ENCODE measurements at regions not wholly inside any gene's neighbourhood (a gene's known extent, or its start where the extent isn't known, plus 50 kb on each side); places are given as distances from the start of the nearest gene placed in this dataset.
A peak's percentile ranks its signal among the peaks of the same experiment; 100 is the strongest.

GRCh38 chr9:79145442-79145841 is 426.3 kb upstream of the TLE4 start:
- Mint-ChIP-seq H3K4me1 (no peaks in the 10 kb centered on the region), H3K4me3 (no peak overlapping the region), H3K27ac (no peak overlapping the region), H3K9me3 (no peaks in the 10 kb centered on the region), H3K36me3 (ENCODE audit: low read depth) (no peaks in the 10 kb centered on the region), H3K27me3 (no peaks in the 10 kb centered on the region)
- ATAC-seq (ENCODE audit: low read depth) (no peak), DNase-seq (no peak)
- CTCF ChIA-PET = interaction anchor here (0.6 kb wide), 1 partner anchor 872 kb away, joined by 3 read pairs; no protein-coding TSS in a partner anchor
- no peak for TF ChIP-seq CTCF (IDR thresholded peaks at IDR 0.05)
- POLR2A ChIA-PET = no interaction called here
- intact Hi-C loops (cut with micrococcal nuclease) = no loop called here

GRCh38 chr9:79149585-79149984 is 422.2 kb upstream of the TLE4 start:
- Mint-ChIP-seq H3K4me1 (no peaks in the 10 kb centered on the region), H3K27me3 (no peaks in the 10 kb centered on the region), H3K9me3 (no peaks in the 10 kb centered on the region), H3K36me3 (ENCODE audit: low read depth) (no peaks in the 10 kb centered on the region), H3K27ac (no peak overlapping the region), H3K4me3 (no peak overlapping the region)
- POLR2A ChIA-PET = no interaction called here
- no peak for DNase-seq
- CTCF ChIA-PET = no interaction called here
- intact Hi-C loops (cut with micrococcal nuclease) = no loop called here
- peak; percentile 34 for ATAC-seq (ENCODE audit: low read depth)
- no peak for TF ChIP-seq CTCF (IDR thresholded peaks at IDR 0.05)

- no peaks in the 10 kb centered on the region for H3K36me3 Mint-ChIP-seq (ENCODE audit: low read depth)
- H3K27me3 Mint-ChIP-seq = no peaks in the 10 kb centered on the region
- H3K4me3 Mint-ChIP-seq = no peak overlapping the region
- ATAC-seq (ENCODE audit: low read depth) (no peak), DNase-seq (no peak)
- CTCF ChIA-PET = no interaction called here
- intact Hi-C loops (cut with micrococcal nuclease) = no loop called here
- H3K4me1 Mint-ChIP-seq = no peaks in the 10 kb centered on the region
- no peak for TF ChIP-seq CTCF (IDR thresholded peaks at IDR 0.05)
- no peaks in the 10 kb centered on the region for H3K9me3 Mint-ChIP-seq
- H3K27ac Mint-ChIP-seq = no peak overlapping the region
- POLR2A ChIA-PET = no interaction called here
Observed at GRCh38 chr9:79151791-79152190, 420.0 kb upstream of the TLE4 start.

GRCh38 chr9:79152306-79152705 is 419.5 kb upstream of the TLE4 start:
- Mint-ChIP-seq H3K27ac (no peak overlapping the region), H3K9me3 (no peaks in the 10 kb centered on the region), H3K4me3 (no peak overlapping the region), H3K36me3 (ENCODE audit: low read depth) (no peaks in the 10 kb centered on the region), H3K4me1 (no peaks in the 10 kb centered on the region), H3K27me3 (no peaks in the 10 kb centered on the region)
- no peak for TF ChIP-seq CTCF (IDR thresholded peaks at IDR 0.05)
- CTCF ChIA-PET = no interaction called here
- intact Hi-C loops (cut with micrococcal nuclease) = no loop called here
- DNase-seq (no peak), ATAC-seq (ENCODE audit: low read depth) (no peak)
- POLR2A ChIA-PET = no interaction called here

- H3K27ac Mint-ChIP-seq = no peak overlapping the region
- H3K9me3 Mint-ChIP-seq = no peaks in the 10 kb centered on the region
- DNase-seq = no peak
- H3K4me1 Mint-ChIP-seq = no peaks in the 10 kb centered on the region
- H3K36me3 Mint-ChIP-seq (ENCODE audit: low read depth) = no peaks in the 10 kb centered on the region
- TF ChIP-seq CTCF (IDR thresholded peaks at IDR 0.05) = no peak
- intact Hi-C loops (cut with micrococcal nuclease) = no loop called here
- CTCF ChIA-PET = no interaction called here
- no peak overlapping the region for H3K4me3 Mint-ChIP-seq
- POLR2A ChIA-PET = no interaction called here
- no peak for ATAC-seq (ENCODE audit: low read depth)
- no peaks in the 10 kb centered on the region for H3K27me3 Mint-ChIP-seq
Observed at GRCh38 chr9:79154806-79155205, 417.0 kb upstream of the TLE4 start.
